Lower leg skin (tissue), 3 donors: ENCODE measurements at regions not wholly inside any gene's neighbourhood (a gene's known extent, or its start where the extent isn't known, plus 50 kb on each side); places are given as distances from the start of the nearest gene placed in this dataset.

Source experiments
- POLR2A ChIP-seq, 2 donors: fragments of 450-650 bp; IDR thresholded peaks; one replicate each; pipeline ENCODE4 v1.6.1; 2016 to 2017; ENCODE audit warnings: antibody characterized with exemption in 2 of 2, mild to moderate bottlenecking in 1 of 2, moderate library complexity in 1 of 2
- TF ChIP-seq, protein P1 (sequence below), 3 donors: fragments of 450-650 bp; IDR thresholded peaks; one replicate each; pipeline ENCODE4 v1.5.1; 2016; ENCODE audit warnings: antibody characterized with exemption in 3 of 3, mild to moderate bottlenecking in 3 of 3, moderate library complexity in 2 of 3

DNA sequence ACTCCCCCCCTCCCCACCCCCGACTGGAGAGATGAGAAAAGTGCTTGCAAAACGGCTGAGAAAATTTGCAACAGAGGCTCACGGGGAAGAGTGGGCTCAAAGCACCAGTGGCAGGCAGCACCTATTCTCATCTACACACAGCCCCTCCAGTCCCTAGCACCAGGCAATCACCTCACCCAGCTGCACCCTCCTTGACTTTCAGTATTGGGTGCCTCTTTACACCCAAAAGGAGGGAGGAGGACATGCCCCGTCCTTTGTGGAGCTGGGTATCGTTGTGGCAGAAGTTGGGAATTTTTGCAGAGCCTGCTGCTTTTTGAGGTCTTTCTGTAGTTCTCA is 182.8 kb upstream of the TOPAZ1 start:
- TF ChIP-seq, protein P1, sequence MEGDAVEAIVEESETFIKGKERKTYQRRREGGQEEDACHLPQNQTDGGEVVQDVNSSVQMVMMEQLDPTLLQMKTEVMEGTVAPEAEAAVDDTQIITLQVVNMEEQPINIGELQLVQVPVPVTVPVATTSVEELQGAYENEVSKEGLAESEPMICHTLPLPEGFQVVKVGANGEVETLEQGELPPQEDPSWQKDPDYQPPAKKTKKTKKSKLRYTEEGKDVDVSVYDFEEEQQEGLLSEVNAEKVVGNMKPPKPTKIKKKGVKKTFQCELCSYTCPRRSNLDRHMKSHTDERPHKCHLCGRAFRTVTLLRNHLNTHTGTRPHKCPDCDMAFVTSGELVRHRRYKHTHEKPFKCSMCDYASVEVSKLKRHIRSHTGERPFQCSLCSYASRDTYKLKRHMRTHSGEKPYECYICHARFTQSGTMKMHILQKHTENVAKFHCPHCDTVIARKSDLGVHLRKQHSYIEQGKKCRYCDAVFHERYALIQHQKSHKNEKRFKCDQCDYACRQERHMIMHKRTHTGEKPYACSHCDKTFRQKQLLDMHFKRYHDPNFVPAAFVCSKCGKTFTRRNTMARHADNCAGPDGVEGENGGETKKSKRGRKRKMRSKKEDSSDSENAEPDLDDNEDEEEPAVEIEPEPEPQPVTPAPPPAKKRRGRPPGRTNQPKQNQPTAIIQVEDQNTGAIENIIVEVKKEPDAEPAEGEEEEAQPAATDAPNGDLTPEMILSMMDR (IDR thresholded peaks at IDR 0.05): no peak
- TF ChIP-seq POLR2A (IDR thresholded peaks at IDR 0.05): no peak
